HG03558 (cell line): ENCODE measurements at regions not wholly inside any gene's neighbourhood (a gene's known extent, or its start where the extent isn't known, plus 50 kb on each side); places are given as distances from the start of the nearest gene placed in this dataset.
"Not testable (repeated sequence)": the region's sequence is repeated elsewhere in the genome, so short reads cannot be mapped to it uniquely, and the experiment has no call there.

Experiments used
- ATAC-seq: cut with Tn5 transposase; IDR thresholded peaks from one replicate; pipeline ENCODE4 v1.9.1; 2021; ENCODE audit warnings: moderate number of reproducible peaks; ENCODE audit not compliant: unreplicated experiment; ENCODE audit errors: extremely low read depth

DNA sequence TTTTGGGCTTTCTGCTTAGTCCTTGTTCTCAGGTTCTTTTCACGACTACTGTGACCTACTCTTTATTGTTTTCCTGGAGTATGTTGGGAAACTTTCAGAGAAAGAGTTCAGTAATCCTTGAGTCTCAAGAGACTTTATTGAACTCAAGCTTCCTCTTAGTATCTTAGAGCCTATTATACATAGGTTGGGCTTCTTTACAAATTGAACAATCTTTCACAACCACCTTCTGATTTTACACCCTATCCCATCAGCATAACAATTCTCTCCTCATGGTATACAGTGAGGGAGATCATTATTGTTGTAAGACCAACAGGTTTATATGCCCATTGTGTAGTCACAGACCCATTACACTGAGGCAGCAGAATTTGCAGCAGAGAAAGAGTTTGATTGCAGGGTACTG, 193.2 kb upstream of the IGF1 start:
- no peak for ATAC-seq

DNA sequence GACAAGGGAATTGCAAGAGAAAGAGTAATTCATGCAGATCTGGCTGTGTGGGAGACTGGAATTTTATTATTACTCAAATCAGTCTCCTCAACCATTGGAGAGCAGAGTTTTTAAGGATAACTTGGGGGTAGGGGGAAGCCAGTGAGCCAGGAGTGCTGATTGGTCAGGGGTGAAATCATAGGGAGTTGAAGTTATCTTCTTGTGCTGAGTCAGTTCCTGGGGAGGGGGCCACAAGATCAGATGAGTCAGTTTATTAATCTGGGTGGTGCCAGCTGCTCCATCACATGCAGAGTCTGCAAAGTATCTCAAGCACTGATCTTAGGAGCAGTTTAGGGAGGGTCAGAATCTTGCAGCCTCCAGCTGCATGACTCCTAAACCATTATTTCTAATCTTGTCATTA, 191.8 kb upstream of the IGF1 start:
- ATAC-seq = not testable (repeated sequence)

DNA sequence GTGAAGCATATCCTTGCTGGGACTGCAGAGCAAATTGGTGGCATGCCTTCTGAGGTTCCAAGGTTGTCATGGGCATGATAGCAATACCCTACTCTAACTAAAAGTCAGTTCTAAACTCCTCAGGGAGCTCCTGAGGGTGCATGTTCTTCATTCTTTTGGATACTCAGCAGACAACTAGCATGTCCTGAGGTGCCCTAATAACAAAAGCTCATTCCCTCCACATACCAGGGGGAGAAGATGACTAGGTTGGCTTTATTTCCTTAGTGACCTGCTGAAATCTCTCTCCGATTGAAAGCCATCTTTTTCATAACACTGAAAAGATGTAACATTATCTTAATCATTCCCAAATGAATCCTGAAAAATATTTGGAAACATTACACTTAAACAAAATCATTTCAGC, 188.7 kb upstream of the IGF1 start:
- ATAC-seq = no peak

DNA sequence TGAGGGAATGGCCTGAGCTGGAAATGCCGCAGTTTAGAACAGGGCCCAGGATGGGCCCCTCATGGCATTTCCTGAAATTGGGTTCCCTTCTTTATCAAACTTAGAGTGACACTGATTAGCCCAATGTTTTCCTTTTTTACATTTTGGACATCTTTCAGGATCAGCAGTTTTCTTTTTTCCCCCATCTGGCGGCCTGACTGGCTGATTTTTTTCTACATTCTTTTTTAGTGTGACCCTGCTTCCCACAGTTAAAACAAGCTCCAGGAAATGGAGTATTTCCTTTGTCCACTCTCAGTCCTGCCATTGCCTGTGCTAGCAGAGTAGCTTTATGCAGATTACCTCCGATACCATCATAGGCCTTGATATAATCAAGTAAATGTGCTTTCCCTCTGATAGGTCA, 185.8 kb upstream of the IGF1 start:
- not testable (repeated sequence) for ATAC-seq

DNA sequence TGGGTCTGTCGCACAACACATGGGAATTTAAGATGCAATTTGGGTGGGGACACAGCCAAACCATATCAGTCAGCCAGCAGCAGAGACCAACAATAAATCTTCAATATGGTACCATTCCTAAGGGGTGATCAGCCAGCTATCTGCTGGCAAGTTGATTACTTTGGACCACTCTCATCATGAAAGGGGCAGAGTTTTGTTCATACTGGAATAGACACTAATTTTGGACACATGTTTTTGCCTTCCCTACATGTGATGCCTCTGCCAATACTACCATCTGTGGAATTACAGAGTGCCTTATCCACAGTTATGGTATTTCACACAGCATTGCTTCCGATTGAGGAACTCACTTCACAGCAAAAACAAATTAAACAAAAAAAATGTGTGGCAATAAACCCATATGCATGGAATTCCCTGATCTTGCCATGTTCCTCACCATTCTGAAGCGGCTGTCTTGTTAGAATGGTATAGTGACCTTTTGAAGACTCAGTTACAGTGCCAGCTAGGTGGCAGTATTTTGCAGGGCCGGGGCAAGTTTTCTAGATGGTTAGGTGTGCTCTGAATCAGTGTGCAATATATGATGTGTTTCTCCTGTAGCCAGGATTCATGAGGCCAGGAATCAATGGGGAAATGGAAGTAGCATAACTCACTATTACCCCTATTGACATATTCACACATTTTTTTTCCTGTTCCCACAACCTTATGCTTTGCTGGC, 179.0 kb upstream of the IGF1 start:
- no peak for ATAC-seq

DNA sequence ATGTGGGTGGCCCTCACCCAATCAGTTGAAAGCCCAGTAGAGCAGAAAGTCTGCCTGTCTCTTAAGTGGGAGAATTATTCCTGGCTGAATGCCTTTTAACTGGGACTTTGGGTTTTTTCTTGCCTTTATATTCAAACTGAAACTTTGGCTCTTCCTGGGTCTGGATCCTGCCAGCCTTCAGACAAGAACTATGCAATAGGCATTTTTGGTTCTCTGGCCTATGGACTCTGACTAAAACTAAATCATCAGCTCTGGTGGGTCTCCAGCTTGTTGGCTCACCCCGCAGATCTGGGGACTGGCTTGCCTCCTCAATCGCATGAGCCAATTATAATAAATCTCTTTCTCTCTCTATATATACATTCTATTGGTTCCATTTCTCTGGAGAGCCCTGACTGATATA, 173.0 kb upstream of the IGF1 start:
- ATAC-seq = no peak

DNA sequence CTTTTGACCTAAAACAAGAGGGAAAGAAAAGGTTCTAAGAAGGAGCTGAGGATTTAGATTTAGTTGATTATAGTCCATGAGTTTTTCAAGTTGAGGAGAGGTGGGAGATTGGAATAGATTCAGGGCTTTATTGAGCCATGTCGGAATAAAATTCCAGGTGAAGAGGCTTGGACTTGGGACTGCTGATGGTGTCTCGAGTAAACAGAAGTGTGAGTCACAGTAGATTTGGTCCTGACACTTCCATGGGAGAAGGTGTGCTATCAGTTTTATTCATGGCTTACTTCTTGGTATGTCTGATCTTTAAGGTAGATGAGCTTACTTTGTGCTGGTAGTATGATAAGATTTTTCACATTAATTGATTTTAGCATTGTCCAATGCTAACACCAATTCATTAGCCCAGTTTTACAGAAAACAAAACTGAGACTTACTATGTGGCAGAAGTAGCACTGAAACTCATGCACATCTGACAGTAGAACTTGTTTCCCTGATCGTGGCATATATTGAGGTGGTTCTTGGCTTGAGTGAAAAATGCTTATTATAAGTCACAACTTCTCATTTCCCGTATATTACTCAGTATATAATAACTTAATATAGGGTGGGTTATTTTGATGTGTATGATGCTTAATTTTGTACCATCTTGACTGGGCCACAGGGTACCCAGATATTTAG, 172.4 kb upstream of the IGF1 start:
- no peak for ATAC-seq

DNA sequence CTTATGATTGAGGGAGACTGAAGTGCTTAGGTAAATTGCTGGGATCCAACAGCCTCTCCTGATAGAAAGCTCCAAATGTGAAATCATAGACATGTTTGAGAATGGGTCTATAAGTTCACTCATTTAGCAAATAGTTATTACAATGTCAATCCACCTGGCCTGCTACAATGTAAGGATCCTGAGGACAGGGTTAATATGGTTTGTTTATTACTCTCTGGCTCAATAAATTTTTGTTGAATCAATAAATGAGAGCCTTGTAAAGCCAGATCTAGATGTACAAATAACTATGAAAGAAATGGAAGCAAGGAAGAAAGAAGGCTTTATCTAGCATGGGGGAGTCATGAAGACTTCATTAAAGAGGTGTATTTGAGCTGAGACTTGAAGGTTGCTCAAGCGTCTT, 165.6 kb upstream of the IGF1 start:
- ATAC-seq = no peak

DNA sequence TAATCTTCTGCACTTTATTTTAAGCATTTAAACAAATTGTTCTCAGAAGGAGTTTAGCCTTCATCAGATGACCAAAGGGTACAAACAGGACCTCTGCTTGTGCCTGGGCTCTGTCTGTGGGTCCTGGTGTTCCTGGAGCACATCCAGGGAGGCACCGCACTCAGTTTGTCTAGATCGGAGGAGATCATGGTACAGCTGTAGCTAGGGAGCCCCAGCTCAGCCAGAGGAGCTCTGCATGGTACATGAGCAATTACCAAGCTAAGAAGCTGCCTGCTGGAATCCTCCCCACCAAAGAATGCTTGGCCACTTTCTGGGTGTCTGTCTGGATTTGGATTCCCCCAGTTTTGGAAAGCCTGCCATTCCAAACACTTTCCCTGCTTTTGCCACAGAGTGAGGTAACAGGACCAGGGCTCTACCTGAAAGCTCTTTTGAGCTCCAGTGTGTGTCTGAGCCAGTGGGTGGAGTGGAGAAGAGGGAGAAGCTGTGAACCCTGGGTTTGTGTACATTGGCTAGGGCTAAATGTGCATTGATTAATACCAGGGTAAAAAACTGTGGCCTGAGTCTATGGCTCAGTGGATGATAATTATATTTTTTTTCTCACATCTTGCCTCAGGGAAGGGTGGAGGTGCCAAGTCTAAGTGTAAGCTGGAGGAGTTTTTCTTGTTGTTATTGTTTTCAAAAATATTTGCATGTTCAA, 163.7 kb upstream of the IGF1 start:
- ATAC-seq = no peak

DNA sequence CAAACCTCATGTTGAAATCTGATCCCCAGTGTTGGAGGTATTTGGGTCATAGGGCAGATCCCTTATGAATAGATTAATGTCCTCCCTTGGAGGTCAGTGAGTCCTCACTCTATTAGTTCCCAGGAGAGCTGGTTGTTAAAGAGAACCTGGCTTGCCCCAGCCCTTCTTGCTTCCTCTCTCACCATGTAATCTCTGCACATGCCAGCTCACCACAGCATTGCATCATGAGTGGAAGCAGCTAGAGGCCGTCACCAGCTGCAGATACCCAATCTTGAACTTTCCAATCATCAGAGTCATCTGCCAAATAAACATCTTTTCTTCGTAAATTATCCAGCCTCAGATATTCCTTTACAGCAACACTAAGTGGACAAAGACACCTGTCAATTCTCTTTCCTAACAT, 161.8 kb upstream of the IGF1 start:
- no peak for ATAC-seq

DNA sequence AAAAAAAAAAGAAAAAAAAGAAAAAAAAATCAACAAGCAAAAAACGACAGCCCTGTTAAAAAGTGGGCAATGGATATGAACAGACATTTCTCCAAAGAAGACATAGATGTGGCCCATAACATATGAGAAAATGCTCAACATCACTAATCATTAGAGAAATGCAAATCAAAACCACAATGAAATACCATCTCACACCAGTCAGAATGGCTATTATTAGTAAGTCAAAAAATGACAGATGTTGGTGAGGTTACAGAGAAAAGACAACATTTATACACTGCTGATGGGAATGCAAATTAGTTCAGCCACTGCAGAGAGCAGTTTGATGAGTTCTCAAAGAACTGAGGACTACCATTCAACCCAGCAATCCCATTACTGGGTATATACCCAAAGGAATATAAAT, 160.3 kb upstream of the IGF1 start:
- ATAC-seq = not testable (repeated sequence)

DNA sequence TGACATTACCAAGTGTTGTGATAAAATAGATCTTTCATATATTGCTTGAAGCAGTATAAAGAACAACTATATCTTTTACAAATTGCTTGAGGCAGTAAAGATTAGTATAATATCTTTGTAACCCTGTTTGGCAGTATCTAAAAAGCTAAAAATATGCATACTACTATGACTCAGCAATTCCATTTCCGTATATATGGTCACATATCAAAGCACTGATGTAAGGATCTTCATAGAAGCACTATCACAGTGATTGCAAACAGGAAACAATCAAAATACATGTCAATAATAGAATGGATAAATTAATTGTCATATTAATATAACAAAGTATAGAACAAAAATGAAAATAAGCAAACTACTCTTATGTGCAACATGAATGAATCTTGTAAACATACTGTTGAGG, 158.4 kb upstream of the IGF1 start:
- ATAC-seq = no peak

DNA sequence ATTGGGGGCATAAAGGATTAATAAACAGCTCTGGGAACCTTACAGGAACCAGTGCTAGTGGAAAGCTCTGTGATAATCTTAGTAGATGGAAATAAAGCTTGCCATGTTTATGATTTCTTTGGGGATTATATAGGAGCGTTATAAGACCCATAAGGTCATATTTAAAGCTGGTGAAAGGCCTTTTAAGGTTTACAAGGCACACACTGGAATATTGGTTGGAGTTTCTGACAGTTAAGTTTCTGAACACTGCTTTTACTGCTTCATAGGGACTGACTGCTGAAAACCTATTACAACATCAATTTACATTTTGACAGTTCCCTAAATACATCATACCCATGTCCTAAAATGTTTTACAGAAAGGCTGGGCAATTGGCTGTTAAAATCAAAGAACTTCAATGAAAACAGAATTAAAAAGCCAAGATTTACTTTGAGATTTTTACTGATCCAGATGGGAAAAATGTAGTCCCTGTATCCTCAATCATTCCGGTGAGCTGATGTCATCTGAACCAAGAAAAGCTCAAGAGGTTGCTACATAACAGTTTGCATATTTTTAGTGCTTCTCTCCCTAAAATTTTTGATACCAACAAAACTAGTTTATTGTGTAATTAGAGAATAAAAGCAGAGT, 153.7 kb upstream of the IGF1 start:
- ATAC-seq = no peak

DNA sequence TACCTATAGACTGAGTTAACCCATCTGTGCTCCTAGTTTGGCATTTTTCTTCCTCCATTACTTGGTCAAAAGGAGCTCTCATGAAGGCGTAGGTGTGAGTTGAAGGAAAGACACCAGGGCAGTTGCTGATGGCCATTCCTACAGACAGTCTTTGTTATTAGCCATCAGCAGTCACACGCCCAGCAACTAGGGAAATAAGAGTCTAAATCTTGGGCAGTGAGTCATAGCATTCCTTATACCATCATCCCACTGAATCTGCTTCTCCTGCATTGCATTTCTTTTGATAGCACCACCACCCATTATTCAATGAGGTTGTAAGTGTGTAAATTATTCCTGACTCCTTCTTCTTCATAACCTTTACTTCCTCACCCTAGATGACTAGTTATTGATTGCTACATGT, 150.9 kb upstream of the IGF1 start:
- no peak for ATAC-seq

DNA sequence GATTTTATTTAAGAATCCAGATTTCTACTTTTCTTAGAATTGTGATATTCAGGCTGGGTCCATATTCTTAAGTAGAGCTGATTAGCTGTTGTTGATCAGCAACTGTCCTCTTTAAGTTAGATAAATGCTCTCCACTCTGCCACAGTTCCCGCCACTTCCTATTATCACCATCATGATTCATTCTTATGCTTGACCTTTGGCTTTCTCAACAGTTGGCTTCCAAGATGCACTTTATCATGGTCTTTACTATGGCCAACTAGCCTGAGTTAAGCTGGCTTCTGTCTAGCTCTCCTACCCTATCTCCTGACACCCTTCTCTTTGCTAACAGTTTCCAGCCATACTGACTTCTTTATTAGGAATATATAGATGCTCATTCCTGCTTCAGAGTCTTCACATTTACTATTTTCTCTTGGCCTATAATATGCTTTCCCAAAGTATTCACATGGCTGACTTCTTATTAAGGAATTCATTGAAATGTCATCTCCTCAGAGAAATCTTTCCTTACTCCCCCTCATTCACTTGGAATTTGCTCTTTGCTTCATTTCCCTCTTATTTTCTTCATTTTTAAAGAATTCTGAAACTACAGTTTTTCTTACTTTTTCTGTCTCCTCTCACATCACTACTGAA, 149.0 kb upstream of the IGF1 start:
- no peak for ATAC-seq

DNA sequence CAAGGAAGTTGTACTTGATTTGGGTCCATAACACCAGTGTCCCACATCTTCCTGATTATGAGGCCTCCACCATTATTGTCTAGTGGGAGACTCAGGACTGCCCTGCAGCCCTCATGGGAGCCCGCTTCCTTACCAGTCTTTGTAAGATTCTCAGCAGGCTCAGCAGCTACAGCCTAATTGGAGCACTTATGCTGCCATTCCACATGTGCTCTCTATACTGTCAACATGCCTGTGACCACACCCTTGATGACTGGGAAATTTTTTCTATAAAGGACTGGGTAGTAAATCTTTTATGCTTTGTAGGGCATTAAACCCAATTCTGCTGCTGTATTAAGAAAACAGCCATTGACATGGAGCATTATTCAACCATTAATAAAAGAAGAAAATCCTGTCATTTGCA, 145.5 kb upstream of the IGF1 start:
- no peak for ATAC-seq

DNA sequence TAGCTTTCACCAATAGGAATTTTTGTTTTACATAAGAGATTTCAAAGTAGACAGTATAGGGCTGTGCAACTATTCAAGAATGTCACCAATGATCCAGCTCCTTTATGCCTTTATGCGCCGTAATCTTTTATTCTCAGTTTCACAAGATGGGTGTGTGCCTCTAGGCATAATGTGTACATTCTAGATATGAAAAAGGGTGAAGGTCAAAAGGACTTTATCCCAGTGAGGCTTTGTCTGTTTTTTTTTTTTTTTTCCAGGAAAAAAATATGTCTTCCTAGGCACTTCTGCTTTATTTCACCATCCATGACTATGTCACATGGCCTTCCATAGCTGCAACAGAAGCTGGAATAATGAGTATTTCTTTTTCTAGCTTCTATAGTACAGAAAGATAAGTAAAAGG, 142.3 kb upstream of the IGF1 start:
- ATAC-seq = no peak

DNA sequence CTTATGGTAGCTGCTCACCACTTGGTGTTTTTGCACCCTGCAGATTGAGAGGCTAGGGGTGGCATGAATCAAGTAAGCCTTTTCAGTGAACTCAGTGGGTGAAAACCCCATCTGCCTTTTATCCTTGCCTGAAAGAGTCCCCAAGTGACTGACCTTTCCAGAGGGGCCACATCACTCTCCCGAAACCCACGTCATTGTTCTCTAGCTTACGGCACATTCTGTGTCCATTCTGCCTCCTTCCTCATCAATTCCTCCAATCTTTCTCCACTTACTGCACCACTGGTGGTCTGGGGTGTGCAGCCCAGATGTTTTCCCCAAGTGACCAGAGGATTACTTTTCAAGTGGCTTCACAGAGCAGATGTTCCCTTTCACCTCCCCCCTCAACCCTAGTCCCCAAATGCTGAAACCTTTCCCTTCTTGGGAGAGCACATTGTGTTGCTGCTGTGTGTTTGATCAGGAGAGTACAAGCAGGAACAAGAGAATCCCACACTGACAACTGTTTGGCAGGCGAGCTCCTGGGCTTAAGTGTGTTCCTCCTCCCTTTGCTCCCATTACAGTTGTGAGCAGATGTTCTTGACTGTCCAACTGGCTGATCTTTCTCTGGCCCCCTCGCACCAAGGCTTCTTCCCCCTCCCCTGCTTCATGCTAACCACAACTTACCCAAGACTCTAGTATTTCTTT, 138.0 kb upstream of the IGF1 start:
- ATAC-seq = no peak

DNA sequence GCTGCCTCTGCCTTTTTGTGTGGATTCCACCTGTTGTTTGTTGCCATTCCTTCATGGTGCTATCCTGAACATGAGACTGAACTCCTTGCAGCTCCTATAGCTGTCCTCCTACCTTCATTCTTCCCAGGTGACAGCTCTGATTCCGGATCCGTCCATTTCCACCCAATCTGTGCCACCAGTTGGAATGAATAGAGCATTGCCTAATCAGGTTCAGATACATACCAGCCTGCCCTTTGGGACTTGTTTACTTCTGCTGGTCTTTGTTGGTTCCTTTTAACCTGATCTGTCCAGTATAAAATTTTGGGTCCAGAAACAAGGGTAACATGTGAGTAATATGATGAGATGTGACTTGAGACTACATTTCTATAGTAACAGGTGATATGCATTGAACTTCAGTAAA, 136.3 kb upstream of the IGF1 start:
- ATAC-seq = no peak

DNA sequence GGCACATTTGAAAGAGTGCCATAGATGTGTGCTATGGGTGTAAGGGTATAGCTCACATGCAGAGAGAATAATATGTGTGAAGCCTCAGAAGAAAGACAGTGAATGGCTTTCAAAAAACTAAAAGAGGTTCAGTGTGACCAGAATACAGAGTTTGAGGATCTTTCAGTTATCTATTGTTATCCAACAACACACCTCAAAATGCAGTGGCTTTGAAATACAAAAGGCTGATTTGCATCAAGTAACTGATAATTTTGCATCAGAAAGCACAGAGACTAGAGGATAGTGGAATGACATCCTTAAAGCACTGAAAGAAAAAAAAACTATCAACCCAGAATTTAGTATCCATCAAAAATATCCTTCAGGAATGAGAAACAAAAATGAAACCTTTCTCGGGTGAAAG, 131.6 kb upstream of the IGF1 start:
- no peak for ATAC-seq
